Body of pancreas (tissue), 4 donors: ENCODE measurements at regions not wholly inside any gene's neighbourhood (a gene's known extent, or its start where the extent isn't known, plus 50 kb on each side); places are given as distances from the start of the nearest gene placed in this dataset.

ENCODE experiments used
- ATAC-seq: fragments of 150-250 bp; one replicate; pipeline ENCODE4 v1.9.1; 2016
- DNase-seq, 4 donors: peaks; one replicate each; pipeline ENCODE4 v3.0.0-alpha.2; 2019
- H3K27ac ChIP-seq, 4 donors: fragments of 200-600 bp; sonication (generic); 1 replicate in 3 of 4; 2 replicates in 1 of 4; pipeline versions ENCODE4 v1.5.1 to v1.6.1; 2016 to 2019; ENCODE audit warnings: mild to moderate bottlenecking in 1 of 4, mixed read lengths in 1 of 4, moderate library complexity in 1 of 4
- H3K27me3 ChIP-seq, 2 donors: fragments of 200-600 bp; sonication (generic); one replicate each; pipeline ENCODE4 v1.6.0; 2016; ENCODE audit warnings: mild to moderate bottlenecking in 1 of 2
- H3K36me3 ChIP-seq, 2 donors: fragments of 200-600 bp; sonication (generic); replicated peaks in 1 of 2; 2 replicates each; pipeline ENCODE4 v1.5.1; 2016; ENCODE audit warnings: low read depth in 2 of 2; ENCODE audit not compliant: insufficient read depth in 1 of 2
- H3K4me1 ChIP-seq: fragments of 200-600 bp; sonication (generic); one replicate; pipeline ENCODE4 v1.6.0; 2016
- H3K4me3 ChIP-seq, 2 donors: fragments of 200-600 bp; sonication (generic); 1 replicate in 1 of 2; 2 replicates in 1 of 2; pipeline ENCODE4 v1.5.1; 2016 to 2019
- H3K9me3 ChIP-seq, 3 donors: fragments of 200-600 bp; sonication (generic); 1 replicate in 2 of 3; 2 replicates in 1 of 3; pipeline ENCODE4 v1.5.1; 2016
- CTCF ChIP-seq, 7 experiments: fragments of 450-650 bp in 4 of 7; fragments of 200-600 bp in 3 of 7; sonication (generic) in 3 of 7; IDR thresholded peaks; one replicate each; pipeline ENCODE4 v1.5.1; 2016 to 2019; ENCODE audit warnings: antibody characterized with exemption in 7 of 7
- POLR2A ChIP-seq, 3 donors: fragments of 450-650 bp; IDR thresholded peaks; one replicate each; pipeline ENCODE4 v1.6.1; 2016; ENCODE audit warnings: antibody characterized with exemption in 3 of 3, mild to moderate bottlenecking in 2 of 3
- WGBS, 2 donors: methylation state at CpG; one replicate each; pipeline ENCODE4 v1.1.5; 2017; 5-methylcytosine and 5-hydroxymethylcytosine counted together
- intact Hi-C: fragments of 100-400 bp; cut with DNase I; formaldehyde crosslinking; loops from one replicate; pipeline ENCODE4 v1.15.1; 2023

- intact Hi-C loops = no loop called here
- Histone ChIP-seq H3K4me1 (no peaks in the 10 kb centered on the region), H3K27me3 (no peaks in the 10 kb centered on the region), H3K9me3 (no peaks in the 10 kb centered on the region), H3K27ac (no peak overlapping the region), H3K36me3 (no peaks in the 10 kb centered on the region), H3K4me3 (no peak overlapping the region)
- no peak for ATAC-seq
- DNase-seq = no peak
- 37 to 56% methylated on average over 1 of the region's 1 CpG for WGBS, 2 donors
- TF ChIP-seq POLR2A (IDR thresholded peaks at IDR 0.05) = no peak
- no peak for TF ChIP-seq CTCF (IDR thresholded peaks at IDR 0.05)
Observed at GRCh38 chr4:136664988-136665387, 867.3 kb downstream of the PCDH18 start.

- no peak for TF ChIP-seq CTCF (IDR thresholded peaks at IDR 0.05)
- no peak for TF ChIP-seq POLR2A (IDR thresholded peaks at IDR 0.05)
- Histone ChIP-seq H3K9me3 (no peaks in the 10 kb centered on the region), H3K27me3 (no peaks in the 10 kb centered on the region), H3K36me3 (no peaks in the 10 kb centered on the region), H3K4me1 (no peaks in the 10 kb centered on the region), H3K4me3 (no peak overlapping the region), H3K27ac (no peak overlapping the region)
- DNase-seq (no peak), ATAC-seq (no peak)
- intact Hi-C loops = no loop called here
- WGBS, 2 donors = 48 to 63% methylated on average over 1 of the region's 1 CpG
Observed at GRCh38 chr4:136662539-136662938, 869.8 kb downstream of the PCDH18 start.

GRCh38 chr4:136653640-136654406 is 878.5 kb downstream of the PCDH18 start:
- Histone ChIP-seq H3K4me1 (peaks cover 13% of the 10 kb centered on the region), H3K4me3 (no peak overlapping the region), H3K9me3 (no peaks in the 10 kb centered on the region), H3K27ac (no peak overlapping the region), H3K36me3 (no peaks in the 10 kb centered on the region), H3K27me3 (no peaks in the 10 kb centered on the region)
- intact Hi-C loops = no loop called here
- no peak for ATAC-seq
- TF ChIP-seq CTCF (IDR thresholded peaks at IDR 0.05) (no peak), POLR2A (IDR thresholded peaks at IDR 0.05) (no peak)
- WGBS, 2 donors = 49 to 52% methylated on average over 7 of the region's 7 CpGs
- no peak for DNase-seq

GRCh38 chr4:136651932-136652331 is 880.4 kb downstream of the PCDH18 start:
- no peak for DNase-seq
- no peak overlapping the region for H3K4me3 ChIP-seq

More at GRCh38 chr4:136651932-136652331, 880.4 kb downstream of the PCDH18 start:
- Histone ChIP-seq H3K36me3 (no peaks in the 10 kb centered on the region), H3K27me3 (no peaks in the 10 kb centered on the region), H3K27ac (no peak overlapping the region), H3K9me3 (no peaks in the 10 kb centered on the region), H3K4me1 (peaks cover 13% of the 10 kb centered on the region)
- intact Hi-C loops = no loop called here
- ATAC-seq = no peak
- TF ChIP-seq POLR2A (IDR thresholded peaks at IDR 0.05) = no peak
- TF ChIP-seq CTCF (IDR thresholded peaks at IDR 0.05) = no peak
